CD4-positive, alpha-beta memory T cell (primary cell): ENCODE measurements at regions not wholly inside any gene's neighbourhood (a gene's known extent, or its start where the extent isn't known, plus 50 kb on each side); places are given as distances from the start of the nearest gene placed in this dataset.

Source experiments
- CTCF ChIA-PET: fragments of 350-600 bp; sonication (Branson Sonifier 250); formaldehyde crosslinking; loops from one replicate; lab custom pipeline; 2021; ENCODE audit warnings: inconsistent platforms; ENCODE audit not compliant: partially characterized antibody; lab: Charles Lee
- POLR2A ChIA-PET: fragments of 350-600 bp; sonication (Branson Sonifier 250); formaldehyde crosslinking; loops from one replicate; lab custom pipeline; 2021; ENCODE audit not compliant: partially characterized antibody; lab: Charles Lee
- DNase-seq, 5 donors: peaks; one replicate each; pipeline versions ENCODE4 v3.0.0 to v3.0.0-alpha.2; 2020 to 2022; ENCODE audit warnings: mixed read lengths in 1 of 5
- H3K27ac ChIP-seq: one replicate; pipeline ENCODE4 v1.7.0; 2013; ENCODE audit warnings: low read depth, low read length
- H3K27me3 ChIP-seq: 2 replicates; pipeline ENCODE4 v1.7.0; 2013; ENCODE audit warnings: mild to moderate bottlenecking, low read length, moderate library complexity; ENCODE audit not compliant: insufficient read depth
- H3K36me3 ChIP-seq: 2 replicates; pipeline ENCODE4 v1.7.0; 2013; ENCODE audit warnings: mild to moderate bottlenecking, low read length, moderate library complexity; ENCODE audit not compliant: insufficient read depth
- H3K4me1 ChIP-seq: 2 replicates; pipeline ENCODE4 v1.7.0; 2013; ENCODE audit warnings: mild to moderate bottlenecking, low read length, moderate library complexity; ENCODE audit not compliant: insufficient read depth
- H3K4me3 ChIP-seq, 2 donors: one replicate each; pipeline ENCODE4 v1.7.0; 2013; ENCODE audit warnings: low read length in 2 of 2, mild to moderate bottlenecking in 1 of 2
- H3K9me3 ChIP-seq, 2 donors: one replicate each; pipeline ENCODE4 v1.7.0; 2013; ENCODE audit warnings: low read length in 2 of 2, control low read depth in 1 of 2; ENCODE audit not compliant: control insufficient read depth in 1 of 2
- H3K27ac Mint-ChIP-seq, 7 donors: one replicate each; pipeline ENCODE4 v1.8.0; 2020 to 2021; ENCODE audit warnings: mixed read lengths in 7 of 7, mild to moderate bottlenecking in 6 of 7, inconsistent platforms in 3 of 7, moderate library complexity in 3 of 7
- H3K27me3 Mint-ChIP-seq, 2 donors: one replicate each; pipeline ENCODE4 v1.8.0; 2020 to 2021; ENCODE audit warnings: mixed read lengths in 2 of 2
- H3K36me3 Mint-ChIP-seq, 2 donors: one replicate each; pipeline ENCODE4 v1.8.0; 2020 to 2021; ENCODE audit warnings: mixed read lengths in 2 of 2, inconsistent platforms in 1 of 2, mild to moderate bottlenecking in 1 of 2
- H3K4me1 Mint-ChIP-seq, 4 donors: one replicate each; pipeline ENCODE4 v1.8.0; 2020 to 2021; ENCODE audit warnings: mixed read lengths in 4 of 4, mild to moderate bottlenecking in 1 of 4
- H3K4me3 Mint-ChIP-seq, 8 donors: one replicate each; pipeline ENCODE4 v1.8.0; 2020 to 2021; ENCODE audit warnings: mixed read lengths in 8 of 8, mild to moderate bottlenecking in 7 of 8, moderate library complexity in 6 of 8, inconsistent platforms in 3 of 8
- H3K9me3 Mint-ChIP-seq, 8 donors: one replicate each; pipeline ENCODE4 v1.8.0; 2020 to 2021; ENCODE audit warnings: mixed read lengths in 8 of 8, mild to moderate bottlenecking in 5 of 8, inconsistent platforms in 3 of 8, moderate library complexity in 1 of 8
- intact Hi-C: fragments of 100-400 bp; cut with micrococcal nuclease; formaldehyde crosslinking; loops from one replicate; pipeline ENCODE4 v1.15.1; 2023

- H3K27me3 Mint-ChIP-seq, result no peaks in the 10 kb centered on the region
- peaks cover 13 to 16% of the 10 kb centered on the region in 2 donors for H3K36me3 Mint-ChIP-seq
- Histone ChIP-seq H3K27me3 (no peaks in the 10 kb centered on the region), H3K27ac (no peak overlapping the region), H3K36me3 (no peaks in the 10 kb centered on the region), H3K9me3 (no peaks in the 10 kb centered on the region), H3K4me3 (no peak overlapping the region), H3K4me1 (peaks cover 6% of the 10 kb centered on the region)
- intact Hi-C loops, result loop anchor here (10.0 kb wide), 1 partner anchor 240 kb away; the partner anchor contains the start of gene SRP54
- no peak for DNase-seq
- POLR2A ChIA-PET, result interaction anchor here (1.0 to 2.9 kb wide), 2 partner anchors 176 to 181 kb away, joined by 3 to 7 read pairs; partner anchors contain the start of gene NFKBIA
- H3K4me1 Mint-ChIP-seq, result peaks cover 17 to 44% (median 25%) of the 10 kb centered on the region in 4 donors
- H3K4me3 Mint-ChIP-seq, result no peak overlapping the region
- H3K27ac Mint-ChIP-seq, result peak overlapping the region in 1 of 7 donors; percentile 59
- no peaks in the 10 kb centered on the region for H3K9me3 Mint-ChIP-seq
- CTCF ChIA-PET, result interaction anchor here (0.8 to 2.4 kb wide), 4 partner anchors 9 to 198 kb away, joined by 3 to 11 read pairs (median 6); no protein-coding TSS in a partner anchor
Observed at GRCh38 chr14:35224615-35225014, 67.6 kb upstream of the PSMA6 start.

- Histone ChIP-seq H3K4me1 (peaks cover 10% of the 10 kb centered on the region), H3K27me3 (no peaks in the 10 kb centered on the region), H3K36me3 (no peaks in the 10 kb centered on the region), H3K27ac (no peak overlapping the region), H3K4me3 (no peak overlapping the region), H3K9me3 (no peaks in the 10 kb centered on the region)
- ChIA-PET CTCF (interaction anchor here (0.7 to 5.8 kb wide), 28 partner anchors 11 to 638 kb away, joined by 3 to 87 read pairs (median 4); partner anchors contain the start of genes NFKBIA and PSMA6), POLR2A (interaction anchor here (0.7 to 1.8 kb wide), 7 partner anchors 10 to 187 kb away, joined by 3 to 13 read pairs (median 4); partner anchors contain the start of gene NFKBIA)
- DNase-seq, result peak in 4 of 5 donors; percentile 21 to 36 (median 28)
- peaks cover 10 to 14% of the 10 kb centered on the region in 2 donors for H3K36me3 Mint-ChIP-seq
- no peak overlapping the region for H3K4me3 Mint-ChIP-seq
- peak overlapping the region in 4 of 7 donors; percentile 26 to 60 (median 41) for H3K27ac Mint-ChIP-seq
- H3K9me3 Mint-ChIP-seq, result no peaks in the 10 kb centered on the region
- peaks cover 16 to 30% (median 23%) of the 10 kb centered on the region in 4 donors for H3K4me1 Mint-ChIP-seq
- H3K27me3 Mint-ChIP-seq, result no peaks in the 10 kb centered on the region
- intact Hi-C loops, result loop anchor here (1.0 to 10.0 kb wide), 3 partner anchors 178 to 244 kb away; partner anchors contain the start of gene SRP54
Observed at GRCh38 chr14:35229084-35229791, 62.9 kb upstream of the PSMA6 start.

- H3K36me3 ChIP-seq, result no peaks in the 10 kb centered on the region
- no peak overlapping the region for H3K4me3 Mint-ChIP-seq
- CTCF ChIA-PET, result interaction anchor here (0.7 to 5.8 kb wide), 27 partner anchors 12 to 638 kb away, joined by 3 to 87 read pairs (median 4); partner anchors contain the start of genes NFKBIA and PSMA6
- H3K27ac ChIP-seq, result no peak overlapping the region
- H3K27ac Mint-ChIP-seq, result peak overlapping the region in 3 of 7 donors; percentile 8 to 29 (median 26)
- H3K4me3 ChIP-seq, result no peak overlapping the region
- no peaks in the 10 kb centered on the region for H3K9me3 Mint-ChIP-seq
- H3K36me3 Mint-ChIP-seq, result peaks cover 10 to 17% of the 10 kb centered on the region in 2 donors
- H3K4me1 Mint-ChIP-seq, result peaks cover 16 to 30% (median 24%) of the 10 kb centered on the region in 4 donors
- H3K9me3 ChIP-seq, result no peaks in the 10 kb centered on the region
- DNase-seq, result no peak
- POLR2A ChIA-PET, result interaction anchor here (1.1 to 1.8 kb wide), 7 partner anchors 11 to 186 kb away, joined by 3 to 13 read pairs (median 4); partner anchors contain the start of genes NFKBIA and PSMA6
- H3K4me1 ChIP-seq, result peaks cover 10% of the 10 kb centered on the region
- intact Hi-C loops, result loop anchor here (1.0 to 10.0 kb wide), 3 partner anchors 178 to 245 kb away; partner anchors contain the start of gene SRP54
- no peaks in the 10 kb centered on the region for H3K27me3 ChIP-seq
- H3K27me3 Mint-ChIP-seq, result no peaks in the 10 kb centered on the region
Observed at GRCh38 chr14:35229792-35230089, 62.4 kb upstream of the PSMA6 start.

- Histone ChIP-seq H3K4me3 (no peak overlapping the region), H3K27me3 (no peaks in the 10 kb centered on the region), H3K27ac (no peak overlapping the region), H3K9me3 (no peaks in the 10 kb centered on the region), H3K4me1 (peaks cover 10% of the 10 kb centered on the region), H3K36me3 (no peaks in the 10 kb centered on the region)
- intact Hi-C loops, result no loop called here
- Mint-ChIP-seq H3K27ac (peak overlapping the region in 1 of 7 donors; percentile 43), H3K4me1 (peaks cover 18 to 29% (median 26%) of the 10 kb centered on the region in 4 donors), H3K27me3 (no peaks in the 10 kb centered on the region), H3K4me3 (no peak overlapping the region), H3K36me3 (peaks cover 12 to 19% of the 10 kb centered on the region in 2 donors), H3K9me3 (no peaks in the 10 kb centered on the region)
- POLR2A ChIA-PET, result interaction anchor here (0.8 to 1.7 kb wide), 3 partner anchors 61 to 172 kb away, joined by 3 to 6 read pairs (median 4); partner anchors contain the start of gene PSMA6
- CTCF ChIA-PET, result interaction anchor here (0.7 to 5.8 kb wide), 10 partner anchors 13 to 207 kb away, joined by 3 to 87 read pairs (median 4); no protein-coding TSS in a partner anchor
- no peak for DNase-seq
Observed at GRCh38 chr14:35231207-35231760, 60.9 kb upstream of the PSMA6 start.

GRCh38 chr14:35234012-35234805 is 58.0 kb upstream of the PSMA6 start:
- Histone ChIP-seq H3K27me3 (no peaks in the 10 kb centered on the region), H3K36me3 (no peaks in the 10 kb centered on the region), H3K4me1 (peaks cover 10% of the 10 kb centered on the region), H3K4me3 (no peak overlapping the region), H3K27ac (no peak overlapping the region), H3K9me3 (no peaks in the 10 kb centered on the region)
- Mint-ChIP-seq H3K36me3 (peaks cover 20 to 21% of the 10 kb centered on the region in 2 donors), H3K9me3 (no peaks in the 10 kb centered on the region), H3K4me3 (no peak overlapping the region), H3K4me1 (peaks cover 24 to 30% (median 25%) of the 10 kb centered on the region in 4 donors), H3K27ac (no peak overlapping the region), H3K27me3 (no peaks in the 10 kb centered on the region)
- no peak for DNase-seq
- ChIA-PET CTCF (interaction anchor here (0.7 to 1.7 kb wide), 2 partner anchors 9 to 103 kb away, joined by 3 to 4 read pairs; no protein-coding TSS in a partner anchor), POLR2A (interaction anchor here (0.7 kb wide), 1 partner anchor 28 kb away, joined by 3 read pairs; no protein-coding TSS in a partner anchor)
- intact Hi-C loops, result no loop called here

GRCh38 chr14:35235840-35236239 is 56.3 kb upstream of the PSMA6 start:
- CTCF ChIA-PET, result interaction anchor here (0.6 to 1.5 kb wide), 3 partner anchors 116 to 187 kb away, joined by 3 read pairs; no protein-coding TSS in a partner anchor
- peaks cover 23 to 27% of the 10 kb centered on the region in 2 donors for H3K36me3 Mint-ChIP-seq
- no peaks in the 10 kb centered on the region for H3K27me3 Mint-ChIP-seq
- Histone ChIP-seq H3K27me3 (no peaks in the 10 kb centered on the region), H3K27ac (no peak overlapping the region), H3K9me3 (no peaks in the 10 kb centered on the region), H3K4me1 (peaks cover 5% of the 10 kb centered on the region), H3K4me3 (no peak overlapping the region), H3K36me3 (no peaks in the 10 kb centered on the region)
- H3K4me1 Mint-ChIP-seq, result peaks cover 17 to 23% (median 20%) of the 10 kb centered on the region in 4 donors
- H3K9me3 Mint-ChIP-seq, result no peaks in the 10 kb centered on the region
- POLR2A ChIA-PET, result no interaction called here
- intact Hi-C loops, result no loop called here
- no peak for DNase-seq
- no peak overlapping the region for H3K4me3 Mint-ChIP-seq
- H3K27ac Mint-ChIP-seq, result peak overlapping the region in 2 of 7 donors; percentile 5 to 16
